C4-2B (cell line): ENCODE measurements at regions not wholly inside any gene's neighbourhood (a gene's known extent, or its start where the extent isn't known, plus 50 kb on each side); places are given as distances from the start of the nearest gene placed in this dataset.
"Not testable (repeated sequence)": the region's sequence is repeated elsewhere in the genome, so short reads cannot be mapped to it uniquely, and the experiment has no call there.

Experiments
- H3K27ac ChIP-seq: fragments of 450-650 bp; 2 replicates; pipeline ENCODE4 v1.5.1; 2017
- TF ChIP-seq, protein P1 (sequence below): fragments of 450-650 bp; conservative IDR thresholded peaks from 2 replicates; pipeline ENCODE4 v1.5.1; 2017; ENCODE audit warnings: mild to moderate bottlenecking

DNA sequence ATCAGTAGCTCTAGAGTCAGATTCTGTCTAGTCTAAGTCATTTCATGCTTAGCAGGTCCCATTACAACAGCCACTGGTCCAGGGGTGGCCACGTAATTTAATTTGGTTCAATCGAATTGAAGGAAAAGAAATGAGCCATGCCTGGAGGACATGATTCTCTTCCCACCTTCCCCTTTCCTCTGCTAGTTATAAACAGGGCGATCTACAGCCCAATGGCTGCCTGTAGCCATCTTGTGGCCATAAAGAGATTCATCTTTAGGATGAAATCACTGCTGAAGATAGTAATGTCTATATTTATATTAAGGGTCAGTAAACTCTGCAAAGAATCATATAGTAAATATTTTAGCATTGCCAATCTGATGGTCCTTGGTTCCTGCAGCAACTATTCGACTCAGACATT, 107.4 kb downstream of the SPDYE17 start:
- TF ChIP-seq, protein P1, sequence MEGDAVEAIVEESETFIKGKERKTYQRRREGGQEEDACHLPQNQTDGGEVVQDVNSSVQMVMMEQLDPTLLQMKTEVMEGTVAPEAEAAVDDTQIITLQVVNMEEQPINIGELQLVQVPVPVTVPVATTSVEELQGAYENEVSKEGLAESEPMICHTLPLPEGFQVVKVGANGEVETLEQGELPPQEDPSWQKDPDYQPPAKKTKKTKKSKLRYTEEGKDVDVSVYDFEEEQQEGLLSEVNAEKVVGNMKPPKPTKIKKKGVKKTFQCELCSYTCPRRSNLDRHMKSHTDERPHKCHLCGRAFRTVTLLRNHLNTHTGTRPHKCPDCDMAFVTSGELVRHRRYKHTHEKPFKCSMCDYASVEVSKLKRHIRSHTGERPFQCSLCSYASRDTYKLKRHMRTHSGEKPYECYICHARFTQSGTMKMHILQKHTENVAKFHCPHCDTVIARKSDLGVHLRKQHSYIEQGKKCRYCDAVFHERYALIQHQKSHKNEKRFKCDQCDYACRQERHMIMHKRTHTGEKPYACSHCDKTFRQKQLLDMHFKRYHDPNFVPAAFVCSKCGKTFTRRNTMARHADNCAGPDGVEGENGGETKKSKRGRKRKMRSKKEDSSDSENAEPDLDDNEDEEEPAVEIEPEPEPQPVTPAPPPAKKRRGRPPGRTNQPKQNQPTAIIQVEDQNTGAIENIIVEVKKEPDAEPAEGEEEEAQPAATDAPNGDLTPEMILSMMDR, result peak; percentile 34

DNA sequence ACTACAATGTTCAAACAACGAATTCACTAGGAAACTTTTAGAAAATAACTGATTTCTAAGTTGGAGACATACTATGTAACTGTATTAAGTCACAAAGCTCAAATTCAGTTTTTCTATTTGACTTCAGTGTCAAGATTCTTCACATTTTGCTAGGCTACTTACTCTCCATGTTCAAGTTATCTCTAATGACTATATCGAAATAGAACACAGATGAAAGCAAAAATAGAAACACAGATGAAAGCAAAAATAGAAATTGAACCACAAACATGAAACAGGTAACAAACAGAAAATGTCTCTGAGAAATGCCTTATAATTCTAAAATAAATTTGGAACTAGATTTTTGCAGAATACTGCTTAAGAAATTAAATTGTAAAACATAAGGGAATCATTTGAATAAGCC, 113.5 kb downstream of the SPDYE17 start:
- H3K27ac ChIP-seq, result not testable (repeated sequence)

More for the DNA sequence above, 107.4 kb downstream of the SPDYE17 start:
- H3K27ac ChIP-seq, result not testable (repeated sequence)

DNA sequence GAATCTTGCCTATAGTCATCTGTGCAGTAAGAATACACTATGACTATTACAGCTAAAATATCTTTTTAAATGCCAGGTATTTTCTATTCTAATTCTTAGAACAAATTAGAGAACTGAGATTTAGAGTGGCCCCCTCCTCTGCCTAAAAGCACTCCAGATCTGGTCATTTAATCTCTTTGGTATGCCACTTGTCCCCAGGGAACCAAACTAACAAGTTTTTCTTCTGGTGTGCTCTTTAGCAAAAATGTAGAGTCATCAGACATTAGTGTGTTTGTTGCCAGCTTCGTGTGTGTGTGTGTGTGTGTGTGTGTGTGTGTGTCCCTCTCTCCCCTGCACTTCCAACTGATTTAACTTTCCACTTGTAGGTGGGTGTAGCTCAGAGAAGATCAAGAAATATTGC, 117.8 kb downstream of the SPDYE17 start:
- not testable (repeated sequence) for H3K27ac ChIP-seq

DNA sequence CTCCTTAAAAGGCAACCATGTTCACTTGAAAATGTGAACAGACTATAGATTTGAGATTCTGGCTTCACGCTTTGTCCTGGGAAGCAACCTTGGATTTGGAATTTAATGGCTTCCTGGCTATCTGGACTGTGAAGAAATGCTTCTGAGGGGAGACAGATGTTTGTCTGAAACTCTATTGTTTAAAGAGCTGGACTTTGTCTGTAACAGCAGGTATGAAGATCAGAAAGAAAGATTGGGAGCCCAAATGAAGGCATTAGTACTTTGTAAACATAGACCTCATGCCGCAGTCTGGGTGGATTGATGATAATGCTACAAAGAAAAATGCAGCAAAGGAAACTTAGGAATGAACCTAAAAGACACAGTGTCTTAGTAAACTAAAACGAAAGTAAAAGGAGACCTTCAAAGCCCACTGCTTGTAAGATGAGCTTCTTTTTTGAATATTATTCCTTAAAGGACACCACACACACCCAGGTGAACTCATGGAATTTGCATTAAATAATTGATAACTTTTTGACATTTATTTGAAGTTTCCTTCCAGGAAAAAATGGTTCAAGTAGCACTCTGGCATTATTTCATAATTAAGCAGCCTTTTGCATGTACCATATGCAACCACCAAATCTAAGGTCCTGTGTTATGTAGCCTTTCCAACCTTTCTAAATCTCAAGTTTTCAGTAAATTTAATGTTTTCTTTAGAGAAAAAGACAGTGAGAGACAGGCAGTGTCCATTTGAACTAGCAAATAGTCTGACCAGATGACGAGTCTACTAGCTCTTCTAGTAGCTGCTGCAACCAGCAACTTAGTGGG, 119.9 kb downstream of the SPDYE17 start:
- H3K27ac ChIP-seq, result not testable (repeated sequence)

DNA sequence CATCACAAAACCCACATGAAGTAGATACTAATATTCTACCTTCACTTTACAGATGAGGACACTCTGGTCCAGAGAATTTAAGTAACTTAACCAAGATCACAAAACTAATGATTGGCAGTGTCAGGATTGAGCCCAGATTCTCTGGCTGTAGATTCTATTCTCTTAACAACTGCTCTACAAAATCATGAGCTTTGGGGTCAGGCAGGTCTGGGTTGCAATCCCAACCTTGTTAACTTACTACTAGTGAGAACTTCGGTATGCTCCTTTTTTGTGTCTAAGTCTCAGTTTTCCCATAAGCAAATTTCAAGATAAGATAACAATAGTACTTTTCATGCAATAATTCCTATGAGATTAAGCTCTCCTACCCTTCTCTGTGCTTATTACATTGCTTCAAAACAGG, 127.5 kb downstream of the SPDYE17 start:
- not testable (repeated sequence) for H3K27ac ChIP-seq

DNA sequence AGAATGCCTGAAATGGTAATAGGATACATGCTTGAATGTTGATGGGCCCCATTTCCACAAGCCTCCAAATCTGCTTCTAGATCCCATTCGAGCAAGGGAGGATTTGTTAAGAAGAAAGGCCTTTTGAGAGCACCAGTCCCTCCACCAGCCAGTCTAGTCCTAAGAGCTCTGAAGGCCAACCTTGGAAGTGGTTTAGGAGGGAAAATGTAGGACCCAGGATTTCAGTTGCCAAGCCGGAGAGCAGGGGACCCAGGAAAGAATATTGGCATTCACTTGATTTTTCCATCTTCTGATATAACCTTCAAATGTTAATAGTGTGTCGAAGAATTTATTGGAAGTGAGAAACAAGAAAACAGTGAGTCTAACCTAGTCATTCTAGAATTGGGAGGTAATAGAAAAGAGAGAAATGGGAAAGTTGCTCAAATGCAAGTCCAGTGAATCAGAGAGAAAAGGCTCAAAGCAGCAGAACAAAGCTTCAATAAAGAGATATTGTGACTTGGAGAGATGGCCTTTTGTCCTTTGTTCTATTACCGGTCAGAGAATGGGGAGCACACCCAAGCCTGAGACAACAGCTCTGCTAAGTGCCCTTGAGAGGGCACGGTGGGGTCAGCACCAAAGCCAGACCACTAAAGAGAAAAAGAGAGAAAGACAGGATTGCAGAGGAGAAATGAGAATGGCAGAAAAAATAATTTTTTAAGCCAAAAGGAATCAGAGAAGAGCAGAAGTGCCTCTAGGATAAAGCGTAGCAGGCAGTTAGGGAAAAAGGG, 130.0 kb downstream of the SPDYE17 start:
- not testable (repeated sequence) for H3K27ac ChIP-seq

DNA sequence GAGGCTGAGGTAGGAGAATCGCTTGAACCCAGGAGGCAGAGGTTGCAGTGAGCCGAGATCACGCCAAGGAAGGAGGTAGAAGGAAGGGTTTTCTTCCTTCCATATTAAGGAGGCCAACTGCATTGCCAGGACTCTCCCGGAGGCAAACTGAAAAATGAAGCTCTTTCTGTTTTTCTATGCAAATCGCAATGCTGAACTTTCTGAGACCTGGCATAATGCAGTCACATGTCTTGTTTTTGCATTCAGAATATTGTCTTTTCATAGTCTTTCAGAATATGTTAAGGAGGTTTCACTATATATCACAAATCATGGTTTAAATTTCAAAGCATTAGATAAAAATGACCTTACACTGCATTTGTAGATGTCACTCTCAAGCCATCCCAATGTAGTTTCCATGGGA, 133.4 kb downstream of the SPDYE17 start:
- not testable (repeated sequence) for H3K27ac ChIP-seq

DNA sequence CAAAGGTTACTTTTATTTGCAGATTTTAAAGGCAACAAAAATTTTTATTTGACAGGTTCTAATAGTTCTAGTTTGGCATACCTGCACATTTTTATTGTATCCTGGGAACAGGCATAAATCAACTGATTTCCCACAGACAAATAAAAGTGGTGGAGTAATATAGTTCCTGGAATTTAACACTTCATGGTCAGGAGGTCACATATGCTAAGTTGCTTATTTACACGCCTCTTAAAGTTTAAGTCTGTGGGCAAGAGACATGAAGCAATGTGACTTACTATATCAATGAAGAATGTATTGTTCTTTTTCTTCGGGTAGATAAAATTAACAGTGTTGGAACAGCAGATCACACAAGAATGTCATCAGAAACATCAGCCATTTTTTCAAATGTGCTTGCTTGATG, 135.2 kb downstream of the SPDYE17 start:
- not testable (repeated sequence) for H3K27ac ChIP-seq

DNA sequence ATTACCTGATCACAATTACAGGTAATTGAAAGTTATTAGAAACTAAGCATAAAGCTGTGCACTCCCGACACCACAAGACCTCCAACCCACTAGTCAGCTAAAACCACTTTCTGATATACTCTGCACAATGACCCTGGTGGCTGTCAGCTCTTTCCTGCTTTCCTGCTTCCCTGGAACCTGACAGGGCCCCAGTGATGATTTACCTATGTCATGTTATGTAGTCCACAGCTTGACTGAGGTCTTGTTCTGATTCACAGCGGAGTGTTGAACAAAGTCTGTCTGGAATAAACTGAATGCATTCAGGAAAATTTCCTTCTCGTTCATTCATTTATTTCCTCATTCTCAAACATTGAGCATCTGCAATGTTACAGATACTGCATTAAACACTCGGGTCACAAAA, 136.5 kb downstream of the SPDYE17 start:
- not testable (repeated sequence) for H3K27ac ChIP-seq

DNA sequence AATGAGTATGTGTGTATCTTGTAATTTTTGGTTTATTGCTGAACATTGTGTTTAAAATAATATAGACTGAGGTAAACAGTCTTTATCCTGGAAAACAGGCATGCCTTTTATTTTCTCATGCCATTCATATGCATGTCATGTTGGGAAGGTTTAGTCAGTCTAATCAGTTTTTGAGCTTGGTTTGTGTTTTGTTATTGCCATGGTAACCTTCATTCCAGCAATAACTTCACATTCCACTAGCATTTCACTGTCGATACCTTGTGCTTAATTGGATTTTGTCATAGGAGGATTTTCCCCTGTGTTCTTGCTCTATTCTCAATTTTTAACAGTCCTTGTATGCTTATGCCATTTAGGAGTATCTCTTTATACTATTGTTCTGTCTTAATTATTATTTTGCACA, 140.4 kb downstream of the SPDYE17 start:
- H3K27ac ChIP-seq, result not testable (repeated sequence)

DNA sequence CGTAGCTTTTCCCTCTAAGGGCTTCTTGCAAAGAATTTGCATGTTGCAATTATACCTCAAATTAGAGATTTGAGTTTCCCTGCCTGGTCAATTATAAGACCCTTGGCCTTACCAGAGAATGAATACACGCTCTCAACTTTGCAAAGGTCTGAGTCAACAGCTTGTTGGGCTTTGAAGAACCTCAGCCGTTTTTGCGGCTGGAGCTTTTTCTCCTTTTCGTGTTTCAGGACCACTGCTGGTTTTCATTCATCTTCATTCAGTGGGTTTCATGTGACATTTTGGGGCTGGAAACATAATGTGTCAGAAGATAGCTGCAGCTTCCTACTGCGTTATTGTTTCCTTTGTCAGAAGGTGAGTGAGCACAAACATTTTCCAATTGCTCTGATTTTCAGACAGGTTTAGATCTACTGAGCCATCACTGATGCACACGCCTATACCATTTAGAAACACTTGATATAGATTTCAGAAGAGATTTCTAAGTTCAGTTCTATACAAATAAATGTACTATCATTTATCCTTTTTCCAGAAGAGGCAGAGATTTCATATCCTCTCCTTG, 152.3 kb downstream of the SPDYE17 start:
- H3K27ac ChIP-seq, result not testable (repeated sequence)

DNA sequence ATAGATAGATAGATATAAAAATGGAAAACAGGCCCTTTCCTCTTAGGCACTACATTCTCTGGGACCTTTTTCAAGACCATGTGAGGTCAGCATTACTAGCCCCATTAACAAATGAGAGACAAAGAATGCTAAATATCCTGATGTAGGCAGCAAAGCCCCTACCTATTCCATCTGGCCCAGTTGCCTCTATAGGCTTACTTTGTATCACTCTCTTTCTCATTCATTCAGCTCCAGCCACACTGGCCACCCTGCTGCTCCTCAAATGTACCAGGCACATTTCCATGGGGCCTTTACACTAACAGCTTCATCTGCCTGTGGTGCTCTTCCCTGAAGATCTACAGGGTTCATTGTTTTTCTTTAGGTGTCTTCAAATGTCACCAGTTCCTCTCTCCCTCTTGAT, 156.4 kb downstream of the SPDYE17 start:
- H3K27ac ChIP-seq, result not testable (repeated sequence)

DNA sequence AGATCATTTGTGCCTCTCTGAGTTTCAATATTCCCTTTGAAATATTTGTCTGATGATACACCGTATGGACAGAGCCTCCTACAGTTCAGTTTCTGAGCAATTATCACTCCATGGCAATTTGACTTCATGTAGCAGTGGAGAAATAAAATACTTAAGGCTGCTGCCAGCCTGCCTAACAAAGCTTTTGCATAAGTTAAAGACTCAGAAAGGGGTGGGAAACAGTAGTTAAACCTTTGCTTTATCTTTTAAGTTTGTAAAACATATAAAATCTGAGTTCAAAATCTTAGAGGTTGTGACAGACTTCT, 161.7 kb downstream of the SPDYE17 start:
- not testable (repeated sequence) for H3K27ac ChIP-seq

DNA sequence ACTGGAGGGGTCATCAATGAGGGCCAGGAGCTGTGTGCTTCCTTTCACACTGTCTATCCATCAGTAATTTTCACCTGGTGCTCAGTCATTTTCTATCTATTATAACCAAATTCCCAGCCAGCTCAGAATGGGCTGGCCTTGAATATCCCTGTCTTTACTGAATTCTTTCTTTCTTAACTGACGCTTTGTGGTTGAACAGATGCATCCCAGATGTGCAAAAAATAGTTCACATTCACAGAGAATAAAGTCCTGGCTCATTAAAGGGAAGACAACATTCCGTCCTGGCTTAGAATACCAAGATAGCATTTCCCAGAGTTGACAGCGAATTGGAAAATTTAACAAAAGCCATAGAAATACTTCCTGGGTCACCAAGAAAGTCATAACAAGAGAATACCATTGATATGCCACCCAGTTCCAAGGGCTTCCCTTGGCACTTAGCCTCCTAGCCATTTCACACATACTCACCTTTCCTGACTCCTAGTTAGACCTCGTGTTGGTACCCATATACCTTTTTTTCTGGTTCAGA, 164.7 kb downstream of the SPDYE17 start:
- not testable (repeated sequence) for H3K27ac ChIP-seq

DNA sequence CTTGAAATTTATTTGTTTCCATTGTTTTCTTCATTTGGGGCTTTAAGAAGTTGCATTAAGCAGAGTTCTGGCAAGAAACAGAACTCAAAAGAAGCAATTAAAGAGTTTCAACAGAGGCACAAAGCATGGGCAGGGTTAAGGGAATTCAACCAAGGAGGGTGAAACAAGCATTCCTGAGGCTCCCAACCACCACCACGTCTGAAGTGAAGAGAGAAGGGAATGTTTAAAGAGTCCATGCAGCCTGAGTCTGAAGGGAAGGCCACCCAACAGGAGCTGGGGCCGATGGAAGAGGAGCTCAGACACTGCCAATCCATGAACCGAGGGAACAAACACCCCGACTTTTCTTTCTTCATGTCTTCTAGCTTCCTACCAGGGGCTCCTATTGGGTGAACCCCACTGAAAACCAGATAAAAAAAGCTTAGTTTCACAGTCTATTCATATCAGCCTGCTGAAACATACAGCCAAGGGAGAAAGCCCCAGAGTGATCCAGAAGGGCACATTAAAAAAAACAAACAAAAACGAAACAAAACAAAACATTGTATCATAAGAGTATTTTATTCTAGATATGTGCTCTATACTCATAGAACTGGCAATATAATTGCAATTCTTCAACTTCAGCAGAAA, 168.9 kb downstream of the SPDYE17 start:
- H3K27ac ChIP-seq, result not testable (repeated sequence)

DNA sequence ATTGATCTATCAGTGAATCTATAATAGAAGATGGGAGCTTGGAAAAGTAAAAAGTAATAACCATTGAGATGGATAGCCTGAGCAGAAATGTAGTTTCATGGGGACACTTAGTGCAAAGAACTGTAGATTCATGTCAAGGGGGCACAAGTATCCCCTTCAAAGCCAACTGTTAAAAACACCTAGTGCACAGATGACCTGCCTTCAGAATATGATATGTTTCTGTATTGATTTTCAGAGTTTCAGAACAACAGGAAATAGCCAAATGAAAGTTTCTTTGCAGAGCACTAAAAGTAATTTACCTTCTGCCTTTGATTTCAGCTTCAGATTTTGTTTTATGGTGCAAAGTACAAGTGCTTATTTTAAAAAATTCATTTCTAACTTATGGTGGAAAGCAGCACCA, 169.9 kb downstream of the SPDYE17 start:
- H3K27ac ChIP-seq, result not testable (repeated sequence)

DNA sequence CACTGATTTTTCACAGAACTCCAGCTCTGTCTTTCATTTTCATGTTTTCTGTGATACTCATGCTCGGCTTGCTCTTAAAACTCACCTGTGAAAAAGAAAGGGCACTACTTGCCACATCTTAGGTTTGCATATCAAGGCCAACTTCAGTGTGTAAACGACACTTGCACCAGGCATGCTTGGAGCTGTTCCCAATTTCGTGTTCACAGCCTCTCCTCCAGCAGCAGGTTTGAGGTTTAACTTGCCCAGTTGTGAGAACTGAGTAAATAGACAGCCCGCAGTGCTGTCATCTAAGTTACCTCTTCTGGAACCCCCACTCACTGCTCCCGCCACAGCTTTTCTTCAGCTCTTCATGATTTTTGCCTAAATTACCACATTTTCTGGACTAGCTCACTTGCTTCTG, 172.2 kb downstream of the SPDYE17 start:
- H3K27ac ChIP-seq, result not testable (repeated sequence)

DNA sequence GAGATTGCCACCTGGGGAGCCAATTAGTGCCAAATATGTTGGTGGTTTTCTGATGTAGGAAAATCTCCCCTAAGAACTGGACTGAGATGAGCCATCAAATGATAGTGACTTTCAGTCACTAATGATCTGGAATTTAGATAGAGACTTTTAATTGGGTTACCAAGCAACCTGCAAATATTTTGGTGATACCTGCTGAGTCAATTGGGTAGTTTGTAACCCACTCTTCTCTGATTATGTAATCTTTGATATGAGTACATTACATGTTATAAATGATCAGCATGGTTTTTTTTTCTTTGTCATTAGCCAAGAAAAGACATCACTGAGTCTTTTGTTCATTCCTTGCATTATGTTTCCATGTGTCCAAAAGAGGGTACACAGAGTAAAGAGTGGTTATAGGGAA, 177.5 kb downstream of the SPDYE17 start:
- not testable (repeated sequence) for H3K27ac ChIP-seq

DNA sequence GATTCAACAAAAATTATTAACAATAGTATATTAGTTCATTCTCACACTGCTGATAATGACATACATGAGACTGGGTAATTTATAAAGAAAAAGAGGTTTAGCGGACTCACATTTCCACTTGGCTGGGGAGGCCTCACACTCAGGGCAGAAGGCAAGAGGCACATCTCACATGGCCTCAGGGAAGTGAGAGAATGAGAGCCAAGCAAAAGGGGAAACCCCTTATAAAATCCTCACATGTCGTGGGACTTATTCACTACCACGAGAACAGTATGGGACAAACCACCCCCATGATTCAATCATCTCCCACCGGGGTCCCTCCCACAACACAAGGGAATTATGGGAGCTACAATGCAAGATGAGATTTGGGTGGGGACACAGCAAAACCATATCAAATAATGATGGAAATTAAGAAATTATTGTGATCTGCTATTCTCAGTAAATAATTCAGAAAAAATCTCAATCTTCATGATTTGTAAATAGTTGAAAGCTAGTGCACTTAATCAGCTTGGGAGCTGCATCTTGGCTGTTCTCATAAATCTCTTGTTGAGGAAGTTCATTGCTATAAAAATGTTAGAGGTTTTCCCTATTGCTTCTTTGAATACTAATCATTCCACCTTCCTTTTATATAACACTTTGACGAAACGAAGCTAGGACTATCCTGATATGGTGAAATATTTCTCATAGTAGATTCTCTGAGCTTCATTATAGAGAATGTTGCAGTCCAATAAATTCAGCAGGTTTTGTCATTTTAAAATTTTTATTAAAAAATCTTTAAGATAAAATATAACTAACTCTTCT, 179.2 kb downstream of the SPDYE17 start:
- not testable (repeated sequence) for H3K27ac ChIP-seq

DNA sequence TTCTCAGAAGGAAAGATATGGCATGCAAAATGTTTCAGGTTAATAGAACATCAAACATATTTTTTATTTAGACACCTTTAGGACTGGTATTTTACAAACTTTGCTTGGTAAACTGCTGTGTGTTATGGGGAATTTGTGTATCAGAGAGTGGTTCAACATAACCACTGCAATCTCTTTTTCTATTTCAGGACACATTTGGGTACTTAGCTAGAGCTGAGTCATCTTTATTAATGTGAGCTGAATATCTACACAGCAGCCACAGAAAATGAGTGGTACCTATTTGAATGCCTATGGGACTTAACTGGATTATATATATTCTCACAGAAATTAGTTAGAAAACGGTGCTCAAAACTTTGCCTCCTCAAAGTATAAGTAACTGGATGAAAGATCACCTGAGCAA, 179.8 kb downstream of the SPDYE17 start:
- H3K27ac ChIP-seq, result not testable (repeated sequence)
